ENCODE measurements at regions not wholly inside any gene's neighbourhood (a gene's known extent, or its start where the extent isn't known, plus 50 kb on each side); places are given as distances from the start of the nearest gene placed in this dataset.
"Not testable (repeated sequence)": the region's sequence is repeated elsewhere in the genome, so short reads cannot be mapped to it uniquely, and the experiment has no call there.

DNA sequence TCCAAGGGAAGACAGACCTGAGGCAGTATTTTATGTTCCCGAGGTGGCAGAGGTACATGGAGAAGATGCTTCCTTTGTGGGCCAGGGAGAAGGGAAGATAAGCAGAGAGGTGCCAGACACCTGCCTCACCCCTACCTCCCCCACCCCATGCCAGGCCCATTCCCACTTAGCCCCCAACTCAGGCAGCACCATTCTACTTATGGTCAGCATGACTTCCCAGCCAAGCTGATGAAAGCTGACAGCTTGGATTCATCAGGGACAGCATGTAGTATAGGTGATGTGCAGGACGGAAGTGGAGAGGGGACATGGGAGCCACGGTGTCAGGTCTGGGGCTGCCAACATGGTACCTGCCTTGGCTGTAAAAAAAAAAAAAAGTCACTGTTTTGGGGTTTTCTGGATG is 57.5 kb upstream of the CSPG4 start:
- no peak for DNase-seq (ENCODE audit: low read depth in 2 of 2)

GRCh38 chr15:75768526-75768925 is 55.9 kb upstream of the CSPG4 start:
- H3K27ac ChIP-seq (ENCODE audit: insufficient read depth, low read length); H3K9me3 ChIP-seq (ENCODE audit: control insufficient read depth, insufficient read depth, low read depth, low read length); H4K20me1 ChIP-seq (ENCODE audit: control insufficient read depth, extremely low read depth, insufficient read depth, low read length): not testable (repeated sequence)

More for the DNA sequence above, 57.5 kb upstream of the CSPG4 start:
- Histone ChIP-seq H3K4me3 (replicated peaks in 1 of 4; ENCODE audit: control extremely low read depth in 1 of 4, insufficient read depth in 1 of 4, low read depth in 3 of 4, low read length in 4 of 4) (no peak overlapping the region), H3K9ac (ENCODE audit: insufficient read depth, low read length) (no peak overlapping the region), H3K4me2 (ENCODE audit: extremely low read depth, insufficient read depth, low read length) (no peak overlapping the region), H3K36me3 (ENCODE audit: control insufficient read depth, insufficient read depth, low read length) (no peaks in the 10 kb centered on the region), H3K4me1 (ENCODE audit: control insufficient read depth, extremely low read depth, insufficient read depth, low read length) (no peaks in the 10 kb centered on the region), H2AFZ (ENCODE audit: low read length) (no peak overlapping the region), H3K27ac (ENCODE audit: insufficient read depth, low read length) (no peak overlapping the region), H3K9me3 (ENCODE audit: control insufficient read depth, insufficient read depth, low read depth, low read length) (no peaks in the 10 kb centered on the region), H3K27me3 (ENCODE audit: control insufficient read depth, insufficient read depth, low read length) (no peaks in the 10 kb centered on the region), H4K20me1 (ENCODE audit: control insufficient read depth, extremely low read depth, insufficient read depth, low read length) (no peaks in the 10 kb centered on the region), H3K79me2 (ENCODE audit: control insufficient read depth, insufficient read depth, low read length) (no peaks in the 10 kb centered on the region)
- TF ChIP-seq EZH2 (IDR thresholded peaks at IDR 0.05; ENCODE audit: low read length, missing control alignments) = no peak
- TF ChIP-seq, protein P1, sequence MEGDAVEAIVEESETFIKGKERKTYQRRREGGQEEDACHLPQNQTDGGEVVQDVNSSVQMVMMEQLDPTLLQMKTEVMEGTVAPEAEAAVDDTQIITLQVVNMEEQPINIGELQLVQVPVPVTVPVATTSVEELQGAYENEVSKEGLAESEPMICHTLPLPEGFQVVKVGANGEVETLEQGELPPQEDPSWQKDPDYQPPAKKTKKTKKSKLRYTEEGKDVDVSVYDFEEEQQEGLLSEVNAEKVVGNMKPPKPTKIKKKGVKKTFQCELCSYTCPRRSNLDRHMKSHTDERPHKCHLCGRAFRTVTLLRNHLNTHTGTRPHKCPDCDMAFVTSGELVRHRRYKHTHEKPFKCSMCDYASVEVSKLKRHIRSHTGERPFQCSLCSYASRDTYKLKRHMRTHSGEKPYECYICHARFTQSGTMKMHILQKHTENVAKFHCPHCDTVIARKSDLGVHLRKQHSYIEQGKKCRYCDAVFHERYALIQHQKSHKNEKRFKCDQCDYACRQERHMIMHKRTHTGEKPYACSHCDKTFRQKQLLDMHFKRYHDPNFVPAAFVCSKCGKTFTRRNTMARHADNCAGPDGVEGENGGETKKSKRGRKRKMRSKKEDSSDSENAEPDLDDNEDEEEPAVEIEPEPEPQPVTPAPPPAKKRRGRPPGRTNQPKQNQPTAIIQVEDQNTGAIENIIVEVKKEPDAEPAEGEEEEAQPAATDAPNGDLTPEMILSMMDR (conservative IDR thresholded peaks at IDR 0.05 in 1 of 2, IDR thresholded peaks at IDR 0.05 in 1 of 2; ENCODE audit: low read depth in 1 of 2, low read length in 2 of 2) = no peak

DNA sequence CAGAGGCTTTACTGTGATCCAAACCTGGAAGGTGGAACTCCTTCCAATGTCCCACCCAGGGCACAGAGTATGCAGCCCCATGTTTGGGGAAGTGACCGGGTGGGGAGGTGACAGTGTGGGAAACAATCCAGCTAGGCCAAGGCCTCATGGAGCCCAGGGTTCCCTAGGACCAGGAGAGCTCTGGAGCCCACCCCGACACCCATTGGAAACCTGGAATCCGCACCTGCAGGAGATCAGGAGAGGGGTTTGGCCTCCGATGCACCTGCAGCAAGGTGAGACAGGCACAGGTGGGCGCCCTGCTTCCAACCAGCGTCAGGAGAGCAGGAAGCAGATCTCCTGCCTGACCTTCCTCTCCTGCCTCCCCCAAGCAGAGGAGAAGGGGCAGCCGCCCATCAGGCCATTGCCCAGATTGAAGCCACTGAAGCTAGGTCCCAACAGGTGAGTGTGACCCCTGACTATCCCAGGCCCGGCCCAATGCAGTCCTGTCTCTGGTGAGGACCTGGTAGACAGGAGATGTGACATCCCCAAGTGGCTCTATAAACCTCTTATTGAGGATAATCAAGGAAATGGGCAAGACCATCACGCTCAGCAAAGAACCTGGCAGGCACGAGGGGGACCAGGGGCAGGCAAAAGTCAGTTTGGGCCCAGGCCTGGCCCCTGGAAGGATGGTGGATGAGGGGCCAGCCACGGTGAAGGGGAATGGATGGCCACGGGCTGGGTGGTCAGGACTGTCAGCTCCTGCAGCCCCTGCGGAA is 53.1 kb upstream of the CSPG4 start:
- not testable (repeated sequence) for H3K79me2 ChIP-seq (ENCODE audit: control insufficient read depth, insufficient read depth, low read length); H3K36me3 ChIP-seq (ENCODE audit: control insufficient read depth, insufficient read depth, low read length); H3K27ac ChIP-seq (ENCODE audit: insufficient read depth, low read length); H2AFZ ChIP-seq (ENCODE audit: low read length); H3K4me2 ChIP-seq (ENCODE audit: extremely low read depth, insufficient read depth, low read length); H4K20me1 ChIP-seq (ENCODE audit: control insufficient read depth, extremely low read depth, insufficient read depth, low read length); H3K9ac ChIP-seq (ENCODE audit: insufficient read depth, low read length); H3K4me3 ChIP-seq (replicated peaks in 1 of 4; ENCODE audit: control extremely low read depth in 1 of 4, insufficient read depth in 1 of 4, low read depth in 3 of 4, low read length in 4 of 4); H3K27me3 ChIP-seq (ENCODE audit: control insufficient read depth, insufficient read depth, low read length); H3K4me1 ChIP-seq (ENCODE audit: control insufficient read depth, extremely low read depth, insufficient read depth, low read length); H3K9me3 ChIP-seq (ENCODE audit: control insufficient read depth, insufficient read depth, low read depth, low read length); DNase-seq (ENCODE audit: low read depth in 2 of 2)

More at GRCh38 chr15:75768526-75768925, 55.9 kb upstream of the CSPG4 start:
- not testable (repeated sequence) for H3K27me3 ChIP-seq (ENCODE audit: control insufficient read depth, insufficient read depth, low read length); H3K79me2 ChIP-seq (ENCODE audit: control insufficient read depth, insufficient read depth, low read length); H3K36me3 ChIP-seq (ENCODE audit: control insufficient read depth, insufficient read depth, low read length); H3K9ac ChIP-seq (ENCODE audit: insufficient read depth, low read length); DNase-seq (ENCODE audit: low read depth in 2 of 2); H3K4me2 ChIP-seq (ENCODE audit: extremely low read depth, insufficient read depth, low read length); H3K4me1 ChIP-seq (ENCODE audit: control insufficient read depth, extremely low read depth, insufficient read depth, low read length); H3K4me3 ChIP-seq (replicated peaks in 1 of 4; ENCODE audit: control extremely low read depth in 1 of 4, insufficient read depth in 1 of 4, low read depth in 3 of 4, low read length in 4 of 4); H2AFZ ChIP-seq (ENCODE audit: low read length)

DNA sequence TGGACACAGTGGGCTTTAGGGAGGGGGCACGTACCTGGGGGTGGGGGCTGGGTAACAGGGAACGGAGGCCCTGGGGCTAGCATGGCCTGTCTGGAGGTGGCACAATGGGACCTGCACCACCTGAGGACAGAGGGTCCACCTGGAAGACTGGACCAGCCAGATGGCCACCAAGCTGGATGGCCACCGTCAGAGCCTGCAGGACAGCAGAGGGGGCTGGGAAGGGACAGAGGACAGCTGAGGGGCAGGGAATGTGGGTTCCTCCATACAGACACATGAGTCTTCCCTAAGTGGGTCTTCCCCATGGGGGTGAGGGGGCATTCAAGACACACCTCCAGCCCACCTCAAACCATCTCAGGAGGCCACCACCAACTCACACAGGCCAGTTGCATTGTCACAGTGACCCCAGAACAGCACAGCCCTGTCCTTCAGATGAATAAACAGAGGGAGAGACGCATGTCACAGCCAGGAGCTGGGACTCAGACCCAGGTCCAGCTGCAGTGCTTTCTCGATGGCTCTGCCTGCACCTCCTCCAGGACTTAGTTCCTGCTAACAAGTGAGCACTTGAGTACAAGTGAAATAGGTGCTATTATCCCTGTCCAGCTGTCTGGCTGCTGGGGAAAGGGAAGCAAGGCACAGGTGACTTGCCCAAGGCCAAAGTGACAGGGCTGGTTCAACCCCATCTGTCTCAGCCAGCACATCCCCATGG is 52.4 kb upstream of the CSPG4 start:
- H3K79me2 ChIP-seq (ENCODE audit: control insufficient read depth, insufficient read depth, low read length); DNase-seq (ENCODE audit: low read depth in 2 of 2); H3K4me1 ChIP-seq (ENCODE audit: control insufficient read depth, extremely low read depth, insufficient read depth, low read length); H3K36me3 ChIP-seq (ENCODE audit: control insufficient read depth, insufficient read depth, low read length); H4K20me1 ChIP-seq (ENCODE audit: control insufficient read depth, extremely low read depth, insufficient read depth, low read length); H2AFZ ChIP-seq (ENCODE audit: low read length); H3K27me3 ChIP-seq (ENCODE audit: control insufficient read depth, insufficient read depth, low read length); H3K4me3 ChIP-seq (replicated peaks in 1 of 4; ENCODE audit: control extremely low read depth in 1 of 4, insufficient read depth in 1 of 4, low read depth in 3 of 4, low read length in 4 of 4); H3K4me2 ChIP-seq (ENCODE audit: extremely low read depth, insufficient read depth, low read length); H3K27ac ChIP-seq (ENCODE audit: insufficient read depth, low read length); H3K9ac ChIP-seq (ENCODE audit: insufficient read depth, low read length); H3K9me3 ChIP-seq (ENCODE audit: control insufficient read depth, insufficient read depth, low read depth, low read length): not testable (repeated sequence)

DNA sequence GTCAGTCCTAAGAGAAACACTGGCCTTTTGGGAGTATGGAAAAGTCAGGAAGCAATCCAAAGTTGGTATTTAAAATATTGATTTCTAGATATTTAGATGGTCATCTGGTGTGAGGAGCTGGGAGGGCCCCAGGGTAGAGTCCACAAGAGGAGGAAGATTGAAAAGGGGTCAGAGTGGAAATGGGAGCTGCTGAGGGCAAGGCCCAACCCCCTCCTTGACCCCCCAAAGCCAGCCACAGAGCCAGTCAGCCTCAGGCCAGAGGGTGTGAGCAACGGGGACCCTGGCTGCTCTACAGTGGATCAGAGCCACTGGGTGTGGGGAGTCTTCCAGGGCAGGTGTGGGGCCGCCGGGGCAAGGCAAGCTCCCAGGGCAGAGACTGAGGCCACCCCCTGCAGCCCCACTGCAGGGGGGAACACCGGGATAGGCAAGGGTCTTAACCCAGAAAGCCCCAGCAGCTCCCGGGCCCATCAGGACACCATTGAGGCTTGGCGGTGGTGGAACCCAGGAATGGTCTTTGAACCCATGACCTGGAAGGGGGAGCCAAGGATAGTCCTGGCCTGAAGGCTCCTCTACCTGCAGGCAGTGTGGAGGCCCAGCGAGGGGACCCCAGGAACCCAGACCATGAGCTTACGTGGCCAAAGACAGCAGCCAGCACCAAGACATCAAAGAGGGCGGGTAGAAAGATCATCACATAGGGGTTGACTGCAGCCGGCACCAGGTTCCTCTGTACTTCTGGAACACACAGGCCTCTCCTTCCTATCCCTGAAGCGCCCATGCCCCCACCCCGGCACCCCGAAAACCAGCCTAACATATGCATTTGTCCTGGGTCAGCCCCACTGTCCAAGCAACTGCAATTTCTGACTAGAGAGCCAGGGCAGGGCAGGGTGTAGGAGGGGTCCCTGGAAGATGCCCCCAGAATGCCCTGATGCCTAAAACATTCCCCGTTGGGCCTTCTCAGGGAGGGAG is 51.3 kb upstream of the CSPG4 start:
- H3K4me2 ChIP-seq (ENCODE audit: extremely low read depth, insufficient read depth, low read length); H3K4me3 ChIP-seq (replicated peaks in 1 of 4; ENCODE audit: control extremely low read depth in 1 of 4, insufficient read depth in 1 of 4, low read depth in 3 of 4, low read length in 4 of 4); H4K20me1 ChIP-seq (ENCODE audit: control insufficient read depth, extremely low read depth, insufficient read depth, low read length); H3K27me3 ChIP-seq (ENCODE audit: control insufficient read depth, insufficient read depth, low read length); H3K79me2 ChIP-seq (ENCODE audit: control insufficient read depth, insufficient read depth, low read length); H3K4me1 ChIP-seq (ENCODE audit: control insufficient read depth, extremely low read depth, insufficient read depth, low read length); H3K36me3 ChIP-seq (ENCODE audit: control insufficient read depth, insufficient read depth, low read length); H3K9me3 ChIP-seq (ENCODE audit: control insufficient read depth, insufficient read depth, low read depth, low read length); H2AFZ ChIP-seq (ENCODE audit: low read length); H3K27ac ChIP-seq (ENCODE audit: insufficient read depth, low read length); DNase-seq (ENCODE audit: low read depth in 2 of 2); H3K9ac ChIP-seq (ENCODE audit: insufficient read depth, low read length): not testable (repeated sequence)
